T-helper 17 cell (primary cell): ENCODE measurements at regions not wholly inside any gene's neighbourhood (a gene's known extent, or its start where the extent isn't known, plus 50 kb on each side); places are given as distances from the start of the nearest gene placed in this dataset.
"Not testable (repeated sequence)": the region's sequence is repeated elsewhere in the genome, so short reads cannot be mapped to it uniquely, and the experiment has no call there.

Source experiments
- ATAC-seq: fragments of 150-1000 bp; cut with Tn5 transposase; 2 replicates; pipeline ENCODE4 v1.10.0; 2021; ENCODE audit warnings: mild to moderate bottlenecking, moderate library complexity
- DNase-seq, 3 donors: peaks; one replicate each; pipeline versions ENCODE4 v3.0.0 to v3.0.0-alpha.2; 2020 to 2021
- H3K9me3 ChIP-seq: one replicate; pipeline ENCODE4 v1.7.0; 2013; ENCODE audit warnings: low read length, mild to moderate bottlenecking; ENCODE audit not compliant: control insufficient read depth, poor library complexity, severe bottlenecking
- H3K27ac Mint-ChIP-seq: one replicate; pipeline ENCODE4 v1.8.0; 2022; ENCODE audit warnings: mild to moderate bottlenecking, moderate library complexity, mixed read lengths
- H3K27me3 Mint-ChIP-seq: one replicate; pipeline ENCODE4 v1.8.0; 2022; ENCODE audit warnings: mixed read lengths
- H3K36me3 Mint-ChIP-seq: one replicate; pipeline ENCODE4 v1.8.0; 2022; ENCODE audit warnings: low read depth, mixed read lengths
- H3K4me1 Mint-ChIP-seq: one replicate; pipeline ENCODE4 v1.8.0; 2022; ENCODE audit warnings: mild to moderate bottlenecking, mixed read lengths
- H3K4me3 Mint-ChIP-seq: one replicate; pipeline ENCODE4 v1.8.0; 2022; ENCODE audit warnings: mild to moderate bottlenecking, moderate library complexity, mixed read lengths

GRCh38 chrX:139015627-139016026 is 304.1 kb upstream of the FGF13 start:
- ATAC-seq, result no peak
- H3K4me1 Mint-ChIP-seq, result no peaks in the 10 kb centered on the region
- H3K36me3 Mint-ChIP-seq, result no peaks in the 10 kb centered on the region
- H3K27ac Mint-ChIP-seq, result no peak overlapping the region
- DNase-seq, result no peak
- H3K4me3 Mint-ChIP-seq, result no peak overlapping the region
- no peaks in the 10 kb centered on the region for H3K9me3 ChIP-seq
- no peaks in the 10 kb centered on the region for H3K27me3 Mint-ChIP-seq

GRCh38 chrX:139008185-139008584 is 296.7 kb upstream of the FGF13 start:
- Mint-ChIP-seq H3K27me3 (no peaks in the 10 kb centered on the region), H3K36me3 (no peaks in the 10 kb centered on the region), H3K27ac (no peak overlapping the region), H3K4me3 (no peak overlapping the region), H3K4me1 (no peaks in the 10 kb centered on the region)
- H3K9me3 ChIP-seq, result no peaks in the 10 kb centered on the region
- no peak for ATAC-seq
- no peak for DNase-seq

DNA sequence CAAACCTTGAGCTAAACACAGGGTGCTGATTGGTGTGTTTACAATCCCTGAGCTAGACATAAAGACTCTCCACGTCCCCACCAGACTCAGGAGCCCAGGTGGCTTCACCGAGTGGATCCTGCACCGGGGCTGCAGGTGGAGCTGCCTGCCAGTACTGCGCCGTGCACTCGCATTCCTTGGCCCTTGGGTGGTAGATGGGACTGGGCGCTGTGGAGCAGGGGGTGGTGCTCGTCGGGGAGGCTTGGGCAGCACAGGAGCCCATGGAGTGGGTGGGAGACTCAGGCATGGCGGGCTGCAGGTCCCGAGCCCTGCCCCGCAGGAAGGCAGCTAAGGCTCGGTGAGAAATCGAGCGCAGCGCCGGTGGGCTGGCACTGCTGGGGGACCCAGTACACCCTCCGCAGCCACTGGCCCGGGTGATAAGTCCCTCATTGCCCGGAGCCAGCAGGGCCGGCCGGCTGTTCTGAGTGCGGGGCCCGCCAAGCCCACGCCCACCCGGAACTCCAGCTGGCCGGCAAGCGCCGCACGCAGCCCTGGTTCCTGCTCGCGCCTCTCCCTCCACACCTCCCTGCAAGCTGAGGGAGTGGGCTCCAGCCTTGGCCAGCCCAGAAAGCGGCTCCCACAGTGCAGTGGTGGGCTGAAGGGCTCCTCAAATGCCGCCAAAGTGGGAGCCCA is 292.5 kb upstream of the FGF13 start:
- ATAC-seq, H3K9me3 ChIP-seq, H3K27me3 Mint-ChIP-seq, H3K4me1 Mint-ChIP-seq, H3K4me3 Mint-ChIP-seq, H3K27ac Mint-ChIP-seq, DNase-seq, H3K36me3 Mint-ChIP-seq: not testable (repeated sequence)

- ATAC-seq, result no peak
- H3K9me3 ChIP-seq, result no peaks in the 10 kb centered on the region
- Mint-ChIP-seq H3K4me1 (no peaks in the 10 kb centered on the region), H3K4me3 (no peak overlapping the region), H3K27me3 (no peaks in the 10 kb centered on the region), H3K27ac (no peak overlapping the region), H3K36me3 (no peaks in the 10 kb centered on the region)
- no peak for DNase-seq
Measured at GRCh38 chrX:139002319-139002718, 290.8 kb upstream of the FGF13 start.

- no peak overlapping the region for H3K4me3 Mint-ChIP-seq
- no peak for ATAC-seq
Measured at GRCh38 chrX:138996268-138996667, 284.8 kb upstream of the FGF13 start.

GRCh38 chrX:138995458-138995857 is 283.9 kb upstream of the FGF13 start:
- Mint-ChIP-seq H3K27ac (no peak overlapping the region), H3K36me3 (no peaks in the 10 kb centered on the region), H3K27me3 (no peaks in the 10 kb centered on the region), H3K4me3 (no peak overlapping the region), H3K4me1 (no peaks in the 10 kb centered on the region)
- no peaks in the 10 kb centered on the region for H3K9me3 ChIP-seq
- DNase-seq, result no peak
- no peak for ATAC-seq

More at GRCh38 chrX:138996268-138996667, 284.8 kb upstream of the FGF13 start:
- H3K36me3 Mint-ChIP-seq, result no peaks in the 10 kb centered on the region
- no peak overlapping the region for H3K27ac Mint-ChIP-seq
- H3K27me3 Mint-ChIP-seq, result no peaks in the 10 kb centered on the region
- no peak for DNase-seq
- H3K4me1 Mint-ChIP-seq, result no peaks in the 10 kb centered on the region
- no peaks in the 10 kb centered on the region for H3K9me3 ChIP-seq

DNA sequence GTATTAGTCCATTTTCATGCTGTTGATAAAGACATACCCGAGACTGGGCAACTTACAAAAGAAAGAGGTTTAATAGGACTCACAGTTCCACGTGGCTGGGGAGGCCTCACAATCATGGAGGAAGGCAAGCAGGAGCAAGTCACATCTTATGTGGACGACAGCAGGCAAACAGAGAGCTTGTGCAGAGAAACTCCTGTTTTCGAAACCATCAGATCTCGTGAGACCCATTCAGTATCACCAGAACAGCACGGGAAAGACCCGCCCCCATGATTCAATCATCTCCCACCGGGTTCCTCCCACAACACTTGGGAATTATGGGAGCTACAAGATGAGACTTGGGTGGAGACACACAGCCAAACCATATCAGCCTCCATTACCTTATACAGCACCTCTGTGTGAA is 278.9 kb upstream of the FGF13 start:
- not testable (repeated sequence) for H3K36me3 Mint-ChIP-seq, H3K4me3 Mint-ChIP-seq, H3K27me3 Mint-ChIP-seq, H3K9me3 ChIP-seq, ATAC-seq, DNase-seq, H3K4me1 Mint-ChIP-seq, H3K27ac Mint-ChIP-seq

DNA sequence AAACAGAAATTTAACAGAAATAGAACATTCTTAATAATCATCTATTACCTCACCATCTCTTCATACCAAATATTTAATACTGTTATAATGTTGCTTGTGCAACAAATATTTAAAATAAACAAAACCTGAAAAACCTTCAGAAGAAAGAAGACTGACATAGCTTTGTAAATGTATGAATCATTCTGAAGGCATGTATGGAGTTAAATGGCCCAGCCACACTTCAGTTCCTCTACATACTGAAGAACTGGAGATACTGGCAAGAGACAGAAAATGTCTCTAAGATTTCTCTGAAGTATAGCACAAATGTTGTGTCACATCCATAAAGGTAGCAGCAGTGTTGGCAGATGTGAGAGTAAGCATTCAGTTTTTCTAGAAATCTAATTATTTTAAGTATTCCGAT is 275.3 kb upstream of the FGF13 start:
- Mint-ChIP-seq H3K27me3 (no peaks in the 10 kb centered on the region), H3K36me3 (no peaks in the 10 kb centered on the region), H3K27ac (no peak overlapping the region), H3K4me3 (no peak overlapping the region), H3K4me1 (no peaks in the 10 kb centered on the region)
- DNase-seq, result no peak
- no peak for ATAC-seq
- H3K9me3 ChIP-seq, result no peaks in the 10 kb centered on the region

GRCh38 chrX:138986235-138986634 is 274.7 kb upstream of the FGF13 start:
- Mint-ChIP-seq H3K36me3 (no peaks in the 10 kb centered on the region), H3K27me3 (no peaks in the 10 kb centered on the region), H3K4me3 (no peak overlapping the region), H3K27ac (no peak overlapping the region), H3K4me1 (no peaks in the 10 kb centered on the region)
- DNase-seq (no peak), ATAC-seq (no peak)
- no peaks in the 10 kb centered on the region for H3K9me3 ChIP-seq

DNA sequence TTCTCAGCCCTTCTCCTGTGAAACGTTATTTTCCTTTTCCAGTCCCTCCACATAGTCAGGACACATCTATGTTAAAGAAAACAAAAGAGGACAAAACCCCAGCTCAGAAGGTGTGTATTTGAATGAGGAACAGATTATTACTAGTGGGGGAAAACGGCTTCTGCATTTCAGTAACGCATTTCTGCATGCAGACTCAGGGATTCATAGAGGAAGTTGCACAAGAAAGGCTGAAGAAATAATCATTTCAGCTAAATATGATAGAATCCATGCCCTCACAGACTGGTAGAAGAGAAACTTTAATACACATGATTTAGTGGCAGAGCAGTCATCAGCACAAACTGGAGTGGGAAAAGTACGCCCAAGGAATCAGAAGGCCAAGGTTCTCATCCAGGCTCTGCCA is 270.8 kb upstream of the FGF13 start:
- H3K9me3 ChIP-seq, result no peaks in the 10 kb centered on the region
- no peak overlapping the region for H3K4me3 Mint-ChIP-seq
- no peaks in the 10 kb centered on the region for H3K36me3 Mint-ChIP-seq
- no peak overlapping the region for H3K27ac Mint-ChIP-seq
- DNase-seq (no peak), ATAC-seq (no peak)
- H3K4me1 Mint-ChIP-seq, result no peaks in the 10 kb centered on the region
- H3K27me3 Mint-ChIP-seq, result no peaks in the 10 kb centered on the region

- Mint-ChIP-seq H3K27me3 (no peaks in the 10 kb centered on the region), H3K27ac (no peak overlapping the region), H3K36me3 (no peaks in the 10 kb centered on the region), H3K4me3 (no peak overlapping the region), H3K4me1 (no peaks in the 10 kb centered on the region)
- ATAC-seq (no peak), DNase-seq (no peak)
- H3K9me3 ChIP-seq, result no peaks in the 10 kb centered on the region
Measured at GRCh38 chrX:138964501-138964900, 253.0 kb upstream of the FGF13 start.

- ATAC-seq, H3K4me3 Mint-ChIP-seq, H3K27me3 Mint-ChIP-seq, H3K9me3 ChIP-seq, H3K27ac Mint-ChIP-seq, H3K36me3 Mint-ChIP-seq, DNase-seq, H3K4me1 Mint-ChIP-seq: not testable (repeated sequence)
Measured at GRCh38 chrX:138962419-138962818, 250.9 kb upstream of the FGF13 start.

DNA sequence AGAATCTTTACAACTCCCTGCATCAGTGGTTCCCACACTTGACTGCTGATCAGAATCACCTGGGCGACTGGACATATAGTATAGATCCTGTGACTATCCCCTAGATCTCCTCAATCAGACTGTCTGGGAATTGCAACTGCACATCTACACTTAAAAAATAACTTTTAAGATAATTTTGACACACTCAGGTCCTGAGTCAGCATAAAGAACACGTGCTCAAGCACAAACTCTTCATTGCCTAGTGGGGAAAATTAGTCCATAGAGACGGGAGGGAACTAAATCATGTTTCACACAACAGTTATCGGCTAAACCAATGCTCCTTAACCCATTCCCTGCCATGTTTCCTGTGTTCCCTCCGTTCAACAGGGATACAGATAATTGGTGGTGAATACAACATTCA is 243.5 kb upstream of the FGF13 start:
- H3K9me3 ChIP-seq, result no peaks in the 10 kb centered on the region
- Mint-ChIP-seq H3K4me1 (no peaks in the 10 kb centered on the region), H3K27ac (no peak overlapping the region), H3K36me3 (no peaks in the 10 kb centered on the region), H3K4me3 (no peak overlapping the region), H3K27me3 (no peaks in the 10 kb centered on the region)
- no peak for DNase-seq
- ATAC-seq, result no peak

- ATAC-seq (no peak), DNase-seq (no peak)
- no peaks in the 10 kb centered on the region for H3K9me3 ChIP-seq
- Mint-ChIP-seq H3K36me3 (no peaks in the 10 kb centered on the region), H3K27ac (no peak overlapping the region), H3K4me1 (no peaks in the 10 kb centered on the region), H3K4me3 (no peak overlapping the region), H3K27me3 (no peaks in the 10 kb centered on the region)
Measured at GRCh38 chrX:138946926-138947325, 235.4 kb upstream of the FGF13 start.
